ENCODE measurements at regions not wholly inside any gene's neighbourhood (a gene's known extent, or its start where the extent isn't known, plus 50 kb on each side); places are given as distances from the start of the nearest gene placed in this dataset.

DNA sequence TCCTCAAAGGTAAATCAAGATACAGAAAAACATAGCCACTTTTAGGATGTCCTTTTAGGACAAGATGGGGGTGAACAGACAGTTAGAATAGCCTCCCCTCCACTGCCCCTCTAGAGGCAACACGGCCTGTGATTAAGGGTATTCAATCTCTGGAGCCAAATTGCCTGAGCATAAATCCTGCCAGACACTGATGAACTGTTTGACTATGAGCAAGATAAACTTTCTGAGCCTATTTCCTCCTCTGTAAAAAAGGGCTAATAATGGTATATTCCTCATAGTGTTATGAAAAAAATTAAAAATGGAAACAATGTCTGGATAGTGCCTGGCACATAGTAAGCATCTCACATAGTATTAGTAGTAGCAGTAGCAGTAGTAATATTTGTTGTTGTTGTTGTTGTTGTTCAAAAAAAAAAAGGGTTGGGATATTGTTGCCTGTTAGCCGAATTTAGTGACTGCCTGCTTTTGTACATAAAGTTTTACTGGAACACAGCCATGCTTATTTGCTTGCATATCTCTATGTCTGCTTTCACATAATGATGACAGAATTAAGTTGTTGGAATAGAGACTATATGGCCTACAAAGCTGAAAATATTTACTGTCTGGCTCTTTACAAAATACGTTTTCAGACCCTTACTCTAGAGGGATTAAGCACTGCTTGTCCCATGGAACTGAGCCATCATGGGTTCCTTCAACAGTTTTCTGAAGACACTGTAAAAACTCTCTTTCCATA is 536.3 kb downstream of the TLE4 start:
- no peaks in the 10 kb centered on the region for H3K4me1 ChIP-seq (ENCODE audit: insufficient read depth, low read length)
- no CpG with 5 or more reads among the region's 3 CpGs for WGBS (ENCODE audit: extremely low coverage, insufficient read length, low lambda C conversion rate)

More for the DNA sequence above, 536.3 kb downstream of the TLE4 start:
- no peaks in the 10 kb centered on the region for H3K4me1 Mint-ChIP-seq
- no peaks in the 10 kb centered on the region for H3K27me3 ChIP-seq (ENCODE audit: insufficient read depth, low read length)
- no peak overlapping the region for H3K14ac ChIP-seq (ENCODE audit: insufficient read depth, low read length)
- H3K27me3 Mint-ChIP-seq (ENCODE audit: low read depth) = no peaks in the 10 kb centered on the region
- H2BK5ac ChIP-seq (ENCODE audit: insufficient read length, low read length) = no peak overlapping the region
- no peaks in the 10 kb centered on the region for H3K36me3 Mint-ChIP-seq (ENCODE audit: insufficient read depth in 1 of 3, low read depth in 3 of 3)
- DNase-seq = no peak
- H3K79me1 ChIP-seq (ENCODE audit: insufficient read depth, low read depth, low read length, poor library complexity, severe bottlenecking) = no peaks in the 10 kb centered on the region
- H4K20me1 ChIP-seq (ENCODE audit: control insufficient read depth, insufficient read depth, insufficient read length) = no peaks in the 10 kb centered on the region
- no peak overlapping the region for H2BK12ac ChIP-seq (ENCODE audit: insufficient read length, low read depth, low read length)
- H3K4me2 ChIP-seq (ENCODE audit: insufficient read depth, insufficient read length, low read length) = no peak overlapping the region
- no peaks in the 10 kb centered on the region for H3K23me2 ChIP-seq (ENCODE audit: insufficient read length, low read depth, low read length, poor library complexity, severe bottlenecking)
- H3K56ac ChIP-seq (ENCODE audit: insufficient read length, low read depth, low read length) = no peak overlapping the region
- H3K27ac ChIP-seq (ENCODE audit: insufficient read length, low read depth, low read length) = no peak overlapping the region
- H3T11ph ChIP-seq (ENCODE audit: low read length) = no peak overlapping the region
- H3K4ac ChIP-seq (ENCODE audit: low read depth, low read length) = no peak overlapping the region
- no peak overlapping the region for H3K4me3 Mint-ChIP-seq
- no peak overlapping the region for H4K8ac ChIP-seq (replicated peaks; ENCODE audit: insufficient read length, low read depth, low read length)
- no peak overlapping the region for H3K18ac ChIP-seq (ENCODE audit: insufficient read length, low read depth, low read length)
- H2BK15ac ChIP-seq (ENCODE audit: low read depth, low read length) = no peak overlapping the region
- H2AFZ ChIP-seq (ENCODE audit: low read length) = no peak overlapping the region
- TF ChIP-seq, protein P1, sequence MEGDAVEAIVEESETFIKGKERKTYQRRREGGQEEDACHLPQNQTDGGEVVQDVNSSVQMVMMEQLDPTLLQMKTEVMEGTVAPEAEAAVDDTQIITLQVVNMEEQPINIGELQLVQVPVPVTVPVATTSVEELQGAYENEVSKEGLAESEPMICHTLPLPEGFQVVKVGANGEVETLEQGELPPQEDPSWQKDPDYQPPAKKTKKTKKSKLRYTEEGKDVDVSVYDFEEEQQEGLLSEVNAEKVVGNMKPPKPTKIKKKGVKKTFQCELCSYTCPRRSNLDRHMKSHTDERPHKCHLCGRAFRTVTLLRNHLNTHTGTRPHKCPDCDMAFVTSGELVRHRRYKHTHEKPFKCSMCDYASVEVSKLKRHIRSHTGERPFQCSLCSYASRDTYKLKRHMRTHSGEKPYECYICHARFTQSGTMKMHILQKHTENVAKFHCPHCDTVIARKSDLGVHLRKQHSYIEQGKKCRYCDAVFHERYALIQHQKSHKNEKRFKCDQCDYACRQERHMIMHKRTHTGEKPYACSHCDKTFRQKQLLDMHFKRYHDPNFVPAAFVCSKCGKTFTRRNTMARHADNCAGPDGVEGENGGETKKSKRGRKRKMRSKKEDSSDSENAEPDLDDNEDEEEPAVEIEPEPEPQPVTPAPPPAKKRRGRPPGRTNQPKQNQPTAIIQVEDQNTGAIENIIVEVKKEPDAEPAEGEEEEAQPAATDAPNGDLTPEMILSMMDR (conservative IDR thresholded peaks at IDR 0.05) = no peak
- H3K27ac Mint-ChIP-seq = no peak overlapping the region
- no peak overlapping the region for H3K23ac ChIP-seq (ENCODE audit: insufficient read length, low read depth, low read length)
- H2AK5ac ChIP-seq (ENCODE audit: insufficient read length, low read length) = no peak overlapping the region
- no peak overlapping the region for H4K5ac ChIP-seq (ENCODE audit: insufficient read length, low read depth, low read length)
- no peaks in the 10 kb centered on the region; a peak in 1 of 5 replicates for H3K9me3 Mint-ChIP-seq
- no peak overlapping the region for H4K91ac ChIP-seq (ENCODE audit: insufficient read length, low read depth, low read length)
- no peak overlapping the region for H3K9ac ChIP-seq (ENCODE audit: extremely low read depth, insufficient read length, low read length)
- H2BK120ac ChIP-seq (ENCODE audit: low read depth, low read length, poor library complexity, severe bottlenecking) = no peak overlapping the region
- H2BK20ac ChIP-seq (ENCODE audit: low read depth, low read length, poor library complexity, severe bottlenecking) = no peak overlapping the region
- no peaks in the 10 kb centered on the region for H3K79me2 ChIP-seq (ENCODE audit: insufficient read depth, low read length)
- no peaks in the 10 kb centered on the region for H3K9me3 ChIP-seq (ENCODE audit: control insufficient read depth, low read depth, low read length)

Measured in H9 (cell line).